ENCODE measurements at regions not wholly inside any gene's neighbourhood (a gene's known extent, or its start where the extent isn't known, plus 50 kb on each side); places are given as distances from the start of the nearest gene placed in this dataset.

- TF ChIP-seq, protein P1, sequence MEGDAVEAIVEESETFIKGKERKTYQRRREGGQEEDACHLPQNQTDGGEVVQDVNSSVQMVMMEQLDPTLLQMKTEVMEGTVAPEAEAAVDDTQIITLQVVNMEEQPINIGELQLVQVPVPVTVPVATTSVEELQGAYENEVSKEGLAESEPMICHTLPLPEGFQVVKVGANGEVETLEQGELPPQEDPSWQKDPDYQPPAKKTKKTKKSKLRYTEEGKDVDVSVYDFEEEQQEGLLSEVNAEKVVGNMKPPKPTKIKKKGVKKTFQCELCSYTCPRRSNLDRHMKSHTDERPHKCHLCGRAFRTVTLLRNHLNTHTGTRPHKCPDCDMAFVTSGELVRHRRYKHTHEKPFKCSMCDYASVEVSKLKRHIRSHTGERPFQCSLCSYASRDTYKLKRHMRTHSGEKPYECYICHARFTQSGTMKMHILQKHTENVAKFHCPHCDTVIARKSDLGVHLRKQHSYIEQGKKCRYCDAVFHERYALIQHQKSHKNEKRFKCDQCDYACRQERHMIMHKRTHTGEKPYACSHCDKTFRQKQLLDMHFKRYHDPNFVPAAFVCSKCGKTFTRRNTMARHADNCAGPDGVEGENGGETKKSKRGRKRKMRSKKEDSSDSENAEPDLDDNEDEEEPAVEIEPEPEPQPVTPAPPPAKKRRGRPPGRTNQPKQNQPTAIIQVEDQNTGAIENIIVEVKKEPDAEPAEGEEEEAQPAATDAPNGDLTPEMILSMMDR (conservative IDR thresholded peaks at IDR 0.05; ENCODE audit: low read depth, low read length), result no peak
- TF ChIP-seq EZH2 (IDR thresholded peaks at IDR 0.05; ENCODE audit: low read length, unreplicated experiment) (no peak), EZH2phosphoT487 (IDR thresholded peaks at IDR 0.05; ENCODE audit: borderline replicate concordance, low read length) (no peak)
These were observed 113.3 kb upstream of the DIO2 start for GRCh38 chr14:80324649-80325048.
